ENCODE measurements at regions not wholly inside any gene's neighbourhood (a gene's known extent, or its start where the extent isn't known, plus 50 kb on each side); places are given as distances from the start of the nearest gene placed in this dataset.

DNA sequence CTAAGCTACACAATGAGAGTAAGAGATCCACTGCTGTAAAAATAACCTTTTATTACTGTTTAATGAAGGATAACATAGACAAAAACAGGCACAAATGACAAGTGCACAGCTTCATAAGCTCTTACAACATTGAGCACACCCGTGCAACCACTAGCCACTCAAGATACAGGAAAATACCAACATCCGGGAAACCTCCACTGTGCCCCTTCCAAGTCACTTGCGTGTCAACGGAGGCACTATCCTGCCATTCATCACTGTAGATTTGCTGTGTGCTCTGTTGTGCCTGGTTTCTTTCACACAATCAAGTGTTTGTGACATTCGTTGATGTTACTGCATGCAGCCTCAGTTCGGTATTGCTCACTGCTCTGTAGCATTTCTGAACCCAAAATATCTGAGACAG, 292.9 kb upstream of the MYT1L start:
- H3K9me3 ChIP-seq (replicated peaks; ENCODE audit: control insufficient read depth, insufficient read depth, low read length): no peaks in the 10 kb centered on the region
- ChIA-PET POLR2A (no interaction called here), SMC1A (ENCODE audit: uncharacterized antibody, unreplicated experiment) (no interaction called here), RAD21 (ENCODE audit: unreplicated experiment) (no interaction called here), CTCF (no interaction called here)
- no peaks in the 10 kb centered on the region for H3K4me1 ChIP-seq (ENCODE audit: control insufficient read depth, insufficient read depth, low read length)
- no peak for FAIRE-seq
- WGBS (ENCODE audit: insufficient coverage, insufficient replicate concordance, low lambda C conversion rate, missing lambda C conversion rate): 20% methylated on average over 6 of the region's 6 CpGs
- no peaks in the 10 kb centered on the region for H3K79me2 ChIP-seq (ENCODE audit: control insufficient read depth, insufficient read depth, low read length)
- in situ Hi-C loops (cut with MboI): no loop called here
- no peaks in the 10 kb centered on the region for H4K20me1 ChIP-seq (ENCODE audit: control insufficient read depth, insufficient read depth)
- no peak overlapping the region for H3K9ac ChIP-seq (ENCODE audit: control insufficient read depth, insufficient read depth, low read length)
- H3K4me3 ChIP-seq: no peak overlapping the region
- BruUV-seq (replicated peaks): no TSS peak
- H3K4me2 ChIP-seq (ENCODE audit: control insufficient read depth, insufficient read depth): no peak overlapping the region
- ATAC-seq: no peak
- TF ChIP-seq RELA (IDR thresholded peaks at IDR 0.05; ENCODE audit: borderline replicate concordance, partially characterized antibody) (no peak), ETV6 (conservative IDR thresholded peaks at IDR 0.05 in 1 of 2, IDR thresholded peaks at IDR 0.05 in 1 of 2; ENCODE audit: borderline replicate concordance in 1 of 2, low read depth in 1 of 2) (no peak), RB1 (IDR thresholded peaks at IDR 0.05; ENCODE audit: borderline replicate concordance) (no peak), ZNF207 (IDR thresholded peaks at IDR 0.05; ENCODE audit: borderline replicate concordance) (no peak), JUND (IDR thresholded peaks at IDR 0.05; ENCODE audit: low read depth, low read length) (no peak), STAT1 (conservative IDR thresholded peaks at IDR 0.05) (no peak), TCF3 (IDR thresholded peaks at IDR 0.05; ENCODE audit: borderline replicate concordance, insufficient read depth, low read depth, low read length) (no peak), ZNF384 (IDR thresholded peaks at IDR 0.05; ENCODE audit: borderline replicate concordance, low read depth, low read length) (no peak), IRF4 (IDR thresholded peaks at IDR 0.05; ENCODE audit: low read depth, low read length) (no peak), TCF12 (IDR thresholded peaks at IDR 0.05; ENCODE audit: low read depth, low read length) (no peak), SPI1 (IDR thresholded peaks at IDR 0.05; ENCODE audit: borderline replicate concordance, insufficient read depth, low read depth, low read length) (no peak), WRNIP1 (IDR thresholded peaks at IDR 0.05; ENCODE audit: borderline replicate concordance, low read depth, low read length) (no peak), IKZF2 (IDR thresholded peaks at IDR 0.05) (no peak), GATAD2B (conservative IDR thresholded peaks at IDR 0.05; ENCODE audit: low read depth) (no peak), NFYB (IDR thresholded peaks at IDR 0.05; ENCODE audit: insufficient read depth, low read depth, low read length) (no peak), TAF1 (IDR thresholded peaks at IDR 0.05; ENCODE audit: borderline replicate concordance, low read depth, low read length) (no peak), PML (IDR thresholded peaks at IDR 0.05; ENCODE audit: low read length) (no peak)
- TF ChIP-seq, protein P1, sequence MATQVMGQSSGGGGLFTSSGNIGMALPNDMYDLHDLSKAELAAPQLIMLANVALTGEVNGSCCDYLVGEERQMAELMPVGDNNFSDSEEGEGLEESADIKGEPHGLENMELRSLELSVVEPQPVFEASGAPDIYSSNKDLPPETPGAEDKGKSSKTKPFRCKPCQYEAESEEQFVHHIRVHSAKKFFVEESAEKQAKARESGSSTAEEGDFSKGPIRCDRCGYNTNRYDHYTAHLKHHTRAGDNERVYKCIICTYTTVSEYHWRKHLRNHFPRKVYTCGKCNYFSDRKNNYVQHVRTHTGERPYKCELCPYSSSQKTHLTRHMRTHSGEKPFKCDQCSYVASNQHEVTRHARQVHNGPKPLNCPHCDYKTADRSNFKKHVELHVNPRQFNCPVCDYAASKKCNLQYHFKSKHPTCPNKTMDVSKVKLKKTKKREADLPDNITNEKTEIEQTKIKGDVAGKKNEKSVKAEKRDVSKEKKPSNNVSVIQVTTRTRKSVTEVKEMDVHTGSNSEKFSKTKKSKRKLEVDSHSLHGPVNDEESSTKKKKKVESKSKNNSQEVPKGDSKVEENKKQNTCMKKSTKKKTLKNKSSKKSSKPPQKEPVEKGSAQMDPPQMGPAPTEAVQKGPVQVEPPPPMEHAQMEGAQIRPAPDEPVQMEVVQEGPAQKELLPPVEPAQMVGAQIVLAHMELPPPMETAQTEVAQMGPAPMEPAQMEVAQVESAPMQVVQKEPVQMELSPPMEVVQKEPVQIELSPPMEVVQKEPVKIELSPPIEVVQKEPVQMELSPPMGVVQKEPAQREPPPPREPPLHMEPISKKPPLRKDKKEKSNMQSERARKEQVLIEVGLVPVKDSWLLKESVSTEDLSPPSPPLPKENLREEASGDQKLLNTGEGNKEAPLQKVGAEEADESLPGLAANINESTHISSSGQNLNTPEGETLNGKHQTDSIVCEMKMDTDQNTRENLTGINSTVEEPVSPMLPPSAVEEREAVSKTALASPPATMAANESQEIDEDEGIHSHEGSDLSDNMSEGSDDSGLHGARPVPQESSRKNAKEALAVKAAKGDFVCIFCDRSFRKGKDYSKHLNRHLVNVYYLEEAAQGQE (IDR thresholded peaks at IDR 0.05; ENCODE audit: low read depth, low read length): no peak
- TF ChIP-seq, protein P2, sequence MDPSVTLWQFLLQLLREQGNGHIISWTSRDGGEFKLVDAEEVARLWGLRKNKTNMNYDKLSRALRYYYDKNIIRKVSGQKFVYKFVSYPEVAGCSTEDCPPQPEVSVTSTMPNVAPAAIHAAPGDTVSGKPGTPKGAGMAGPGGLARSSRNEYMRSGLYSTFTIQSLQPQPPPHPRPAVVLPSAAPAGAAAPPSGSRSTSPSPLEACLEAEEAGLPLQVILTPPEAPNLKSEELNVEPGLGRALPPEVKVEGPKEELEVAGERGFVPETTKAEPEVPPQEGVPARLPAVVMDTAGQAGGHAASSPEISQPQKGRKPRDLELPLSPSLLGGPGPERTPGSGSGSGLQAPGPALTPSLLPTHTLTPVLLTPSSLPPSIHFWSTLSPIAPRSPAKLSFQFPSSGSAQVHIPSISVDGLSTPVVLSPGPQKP (IDR thresholded peaks at IDR 0.05; ENCODE audit: low read depth, low read length): no peak
- TF ChIP-seq, protein P3, sequence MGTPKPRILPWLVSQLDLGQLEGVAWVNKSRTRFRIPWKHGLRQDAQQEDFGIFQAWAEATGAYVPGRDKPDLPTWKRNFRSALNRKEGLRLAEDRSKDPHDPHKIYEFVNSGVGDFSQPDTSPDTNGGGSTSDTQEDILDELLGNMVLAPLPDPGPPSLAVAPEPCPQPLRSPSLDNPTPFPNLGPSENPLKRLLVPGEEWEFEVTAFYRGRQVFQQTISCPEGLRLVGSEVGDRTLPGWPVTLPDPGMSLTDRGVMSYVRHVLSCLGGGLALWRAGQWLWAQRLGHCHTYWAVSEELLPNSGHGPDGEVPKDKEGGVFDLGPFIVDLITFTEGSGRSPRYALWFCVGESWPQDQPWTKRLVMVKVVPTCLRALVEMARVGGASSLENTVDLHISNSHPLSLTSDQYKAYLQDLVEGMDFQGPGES (IDR thresholded peaks at IDR 0.05): no peak
- H3K27ac ChIP-seq (ENCODE audit: control insufficient read depth, insufficient read depth): no peak overlapping the region
- no peak for DNase-seq (ENCODE audit: low read depth, low spot score)
- intact Hi-C loops (cut with micrococcal nuclease; ENCODE audit: unreplicated experiment): no loop called here
- no peaks in the 10 kb centered on the region for H3K36me3 ChIP-seq (ENCODE audit: control insufficient read depth in 2 of 2, insufficient read depth in 2 of 2, low read length in 1 of 2)
- H3K27me3 ChIP-seq (replicated peaks in 1 of 2; ENCODE audit: control insufficient read depth in 2 of 2, insufficient read depth in 2 of 2, low read length in 1 of 2): no peaks in the 10 kb centered on the region
- no peak overlapping the region for H2AFZ ChIP-seq (ENCODE audit: control insufficient read depth, low read depth, low read length)

Data from GM12878 (cell line).